Body of pancreas (tissue), 4 donors: ENCODE measurements at regions not wholly inside any gene's neighbourhood (a gene's known extent, or its start where the extent isn't known, plus 50 kb on each side); places are given as distances from the start of the nearest gene placed in this dataset.
A peak's percentile ranks its signal among the peaks of the same experiment; 100 is the strongest.

Experiments used
- ATAC-seq: fragments of 150-250 bp; one replicate; pipeline ENCODE4 v1.9.1; 2016
- DNase-seq, 4 donors: peaks; one replicate each; pipeline ENCODE4 v3.0.0-alpha.2; 2019
- H3K27ac ChIP-seq, 4 donors: fragments of 200-600 bp; sonication (generic); 1 replicate in 3 of 4; 2 replicates in 1 of 4; pipeline versions ENCODE4 v1.5.1 to v1.6.1; 2016 to 2019; ENCODE audit warnings: mild to moderate bottlenecking in 1 of 4, mixed read lengths in 1 of 4, moderate library complexity in 1 of 4
- H3K27me3 ChIP-seq, 2 donors: fragments of 200-600 bp; sonication (generic); one replicate each; pipeline ENCODE4 v1.6.0; 2016; ENCODE audit warnings: mild to moderate bottlenecking in 1 of 2
- H3K36me3 ChIP-seq, 2 donors: fragments of 200-600 bp; sonication (generic); replicated peaks in 1 of 2; 2 replicates each; pipeline ENCODE4 v1.5.1; 2016; ENCODE audit warnings: low read depth in 2 of 2; ENCODE audit not compliant: insufficient read depth in 1 of 2
- H3K4me1 ChIP-seq: fragments of 200-600 bp; sonication (generic); one replicate; pipeline ENCODE4 v1.6.0; 2016
- H3K4me3 ChIP-seq, 2 donors: fragments of 200-600 bp; sonication (generic); 1 replicate in 1 of 2; 2 replicates in 1 of 2; pipeline ENCODE4 v1.5.1; 2016 to 2019
- H3K9me3 ChIP-seq, 3 donors: fragments of 200-600 bp; sonication (generic); 1 replicate in 2 of 3; 2 replicates in 1 of 3; pipeline ENCODE4 v1.5.1; 2016
- CTCF ChIP-seq, 7 experiments: fragments of 450-650 bp in 4 of 7; fragments of 200-600 bp in 3 of 7; sonication (generic) in 3 of 7; IDR thresholded peaks; one replicate each; pipeline ENCODE4 v1.5.1; 2016 to 2019; ENCODE audit warnings: antibody characterized with exemption in 7 of 7
- POLR2A ChIP-seq, 3 donors: fragments of 450-650 bp; IDR thresholded peaks; one replicate each; pipeline ENCODE4 v1.6.1; 2016; ENCODE audit warnings: antibody characterized with exemption in 3 of 3, mild to moderate bottlenecking in 2 of 3
- WGBS, 2 donors: methylation state at CpG; one replicate each; pipeline ENCODE4 v1.1.5; 2017; 5-methylcytosine and 5-hydroxymethylcytosine counted together
- intact Hi-C: fragments of 100-400 bp; cut with DNase I; formaldehyde crosslinking; loops from one replicate; pipeline ENCODE4 v1.15.1; 2023

DNA sequence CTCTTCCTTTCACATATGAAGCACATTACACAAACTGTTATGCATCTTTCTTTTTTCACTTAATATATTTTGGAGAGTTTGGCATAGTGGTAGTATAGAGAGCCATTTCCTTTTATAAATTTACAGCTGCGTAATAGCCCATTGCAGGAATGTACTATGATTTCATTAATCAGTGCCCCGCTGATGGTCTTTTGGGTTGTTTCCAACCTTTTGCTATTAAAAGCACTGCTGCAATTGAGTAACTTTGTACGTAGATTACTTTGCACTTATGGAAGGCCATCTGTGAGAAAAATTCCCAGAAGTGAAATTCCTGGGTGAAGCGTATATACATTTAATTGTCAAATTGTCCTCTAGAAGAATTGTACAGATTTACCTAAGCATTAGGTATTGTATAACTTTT, 565.3 kb upstream of the ZNF804A start:
- Histone ChIP-seq H3K4me3 (no peak overlapping the region), H3K9me3 (no peaks in the 10 kb centered on the region), H3K27ac (no peak overlapping the region), H3K36me3 (no peaks in the 10 kb centered on the region), H3K27me3 (no peaks in the 10 kb centered on the region), H3K4me1 (peaks cover 11% of the 10 kb centered on the region)
- DNase-seq (no peak), ATAC-seq (no peak)
- TF ChIP-seq POLR2A (IDR thresholded peaks at IDR 0.05) (no peak), CTCF (IDR thresholded peaks at IDR 0.05) (no peak)
- 54 to 55% methylated on average over 4 of the region's 4 CpGs for WGBS, 2 donors
- intact Hi-C loops: no loop called here

- intact Hi-C loops: no loop called here
- WGBS, 2 donors: 87 to 90% methylated on average over 3 of the region's 3 CpGs
- TF ChIP-seq POLR2A (IDR thresholded peaks at IDR 0.05) (no peak), CTCF (IDR thresholded peaks at IDR 0.05) (no peak)
Observed at GRCh38 chr2:184037273-184037672, 561.1 kb upstream of the ZNF804A start.

GRCh38 chr2:184039493-184039892, 558.8 kb upstream of the ZNF804A start:
- Histone ChIP-seq H3K9me3 (no peaks in the 10 kb centered on the region), H3K27me3 (no peaks in the 10 kb centered on the region), H3K27ac (no peak overlapping the region), H3K36me3 (no peaks in the 10 kb centered on the region), H3K4me1 (no peaks in the 10 kb centered on the region), H3K4me3 (no peak overlapping the region)
- intact Hi-C loops: no loop called here
- DNase-seq (no peak), ATAC-seq (no peak)
- TF ChIP-seq POLR2A (IDR thresholded peaks at IDR 0.05) (no peak), CTCF (IDR thresholded peaks at IDR 0.05) (no peak)
- 79 to 82% methylated on average over 3 of the region's 3 CpGs for WGBS, 2 donors

More at GRCh38 chr2:184037273-184037672, 561.1 kb upstream of the ZNF804A start:
- H3K27me3 ChIP-seq: no peaks in the 10 kb centered on the region
- no peak overlapping the region for H3K4me3 ChIP-seq
- H3K36me3 ChIP-seq: no peaks in the 10 kb centered on the region
- H3K4me1 ChIP-seq: no peaks in the 10 kb centered on the region
- no peaks in the 10 kb centered on the region for H3K9me3 ChIP-seq
- DNase-seq (no peak), ATAC-seq (no peak)
- H3K27ac ChIP-seq: no peak overlapping the region

- H3K36me3 ChIP-seq: no peaks in the 10 kb centered on the region
- no peak overlapping the region for H3K4me3 ChIP-seq
- no peak for DNase-seq
- no peaks in the 10 kb centered on the region for H3K4me1 ChIP-seq
- no peaks in the 10 kb centered on the region for H3K9me3 ChIP-seq
- no peak for ATAC-seq
- no peak overlapping the region for H3K27ac ChIP-seq
- H3K27me3 ChIP-seq: no peaks in the 10 kb centered on the region
- WGBS, 2 donors: 83 to 89% methylated on average over 1 of the region's 1 CpG
- intact Hi-C loops: no loop called here
- no peak for TF ChIP-seq CTCF (IDR thresholded peaks at IDR 0.05)
- TF ChIP-seq POLR2A (IDR thresholded peaks at IDR 0.05): no peak
Observed at GRCh38 chr2:184040230-184040629, 558.1 kb upstream of the ZNF804A start.

DNA sequence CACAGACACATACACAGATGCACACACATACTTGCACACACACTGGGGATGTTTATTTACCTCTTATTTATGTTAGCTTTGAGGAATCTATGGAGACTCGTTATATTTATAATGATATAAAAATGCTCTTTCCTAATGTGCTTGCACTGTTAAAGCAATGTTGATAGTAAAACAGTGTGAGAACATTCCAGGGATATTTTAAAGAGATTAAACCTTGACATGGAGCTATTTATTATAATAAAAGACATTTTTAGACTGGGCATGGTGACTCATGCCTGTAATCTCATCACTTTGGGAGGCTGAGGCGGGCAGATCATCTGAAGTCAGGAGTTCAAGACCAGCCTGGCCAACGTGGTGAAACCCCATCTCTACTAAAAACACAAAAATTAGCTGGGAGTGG, 557.3 kb upstream of the ZNF804A start:
- intact Hi-C loops: no loop called here
- 35 to 42% methylated on average over 3 of the region's 3 CpGs for WGBS, 2 donors
- Histone ChIP-seq H3K9me3 (no peaks in the 10 kb centered on the region), H3K27me3 (no peaks in the 10 kb centered on the region), H3K4me1 (no peaks in the 10 kb centered on the region), H3K27ac (peak overlapping the region in 1 of 4 donors; percentile 49), H3K36me3 (no peaks in the 10 kb centered on the region), H3K4me3 (no peak overlapping the region)
- DNase-seq (no peak), ATAC-seq (peak; percentile 78)
- no peak for TF ChIP-seq CTCF (IDR thresholded peaks at IDR 0.05)
- TF ChIP-seq POLR2A (IDR thresholded peaks at IDR 0.05): no peak
